Breast epithelium (tissue), 3 donors: ENCODE measurements at regions not wholly inside any gene's neighbourhood (a gene's known extent, or its start where the extent isn't known, plus 50 kb on each side); places are given as distances from the start of the nearest gene placed in this dataset.

Source experiments
- POLR2A ChIP-seq: fragments of 450-650 bp; IDR thresholded peaks from one replicate; pipeline ENCODE4 v1.6.1; 2016; ENCODE audit warnings: antibody characterized with exemption, mild to moderate bottlenecking, moderate library complexity
- POLR2AphosphoS5 ChIP-seq, 3 donors: sonication (generic); formaldehyde crosslinking; IDR thresholded peaks; one replicate each; pipeline ENCODE4 v1.6.1; 2017; ENCODE audit warnings: antibody characterized with exemption in 3 of 3
- TF ChIP-seq, protein P1 (sequence below), 3 donors: fragments of 450-650 bp; IDR thresholded peaks; one replicate each; pipeline ENCODE4 v1.5.1; 2016 to 2017; ENCODE audit warnings: antibody characterized with exemption in 3 of 3, mild to moderate bottlenecking in 3 of 3, moderate library complexity in 3 of 3

DNA sequence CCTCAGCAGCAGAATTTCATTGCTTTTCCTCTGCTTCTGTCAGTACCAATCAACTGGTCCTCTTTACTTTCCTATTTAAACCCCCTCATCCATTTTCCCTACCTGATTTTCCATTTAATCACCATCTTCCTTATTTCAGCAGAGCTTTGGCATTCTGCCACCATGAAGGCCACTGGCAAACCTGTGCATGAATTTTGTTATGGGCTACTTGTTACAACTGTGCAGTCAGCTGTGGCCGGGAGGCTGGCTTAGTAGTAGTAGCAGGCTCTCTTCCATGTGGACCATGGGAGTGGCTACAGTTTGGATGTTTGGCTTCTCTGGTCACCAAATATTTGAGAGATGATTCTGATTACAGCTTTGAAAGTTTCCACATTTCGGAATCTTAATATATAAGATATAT is 976.6 kb upstream of the SEMA6A start:
- TF ChIP-seq, protein P1, sequence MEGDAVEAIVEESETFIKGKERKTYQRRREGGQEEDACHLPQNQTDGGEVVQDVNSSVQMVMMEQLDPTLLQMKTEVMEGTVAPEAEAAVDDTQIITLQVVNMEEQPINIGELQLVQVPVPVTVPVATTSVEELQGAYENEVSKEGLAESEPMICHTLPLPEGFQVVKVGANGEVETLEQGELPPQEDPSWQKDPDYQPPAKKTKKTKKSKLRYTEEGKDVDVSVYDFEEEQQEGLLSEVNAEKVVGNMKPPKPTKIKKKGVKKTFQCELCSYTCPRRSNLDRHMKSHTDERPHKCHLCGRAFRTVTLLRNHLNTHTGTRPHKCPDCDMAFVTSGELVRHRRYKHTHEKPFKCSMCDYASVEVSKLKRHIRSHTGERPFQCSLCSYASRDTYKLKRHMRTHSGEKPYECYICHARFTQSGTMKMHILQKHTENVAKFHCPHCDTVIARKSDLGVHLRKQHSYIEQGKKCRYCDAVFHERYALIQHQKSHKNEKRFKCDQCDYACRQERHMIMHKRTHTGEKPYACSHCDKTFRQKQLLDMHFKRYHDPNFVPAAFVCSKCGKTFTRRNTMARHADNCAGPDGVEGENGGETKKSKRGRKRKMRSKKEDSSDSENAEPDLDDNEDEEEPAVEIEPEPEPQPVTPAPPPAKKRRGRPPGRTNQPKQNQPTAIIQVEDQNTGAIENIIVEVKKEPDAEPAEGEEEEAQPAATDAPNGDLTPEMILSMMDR (IDR thresholded peaks at IDR 0.05), result no peak
- TF ChIP-seq POLR2A (no peak), POLR2AphosphoS5 (IDR thresholded peaks at IDR 0.05) (no peak)
